Uterus (tissue), 2 donors: ENCODE measurements at regions not wholly inside any gene's neighbourhood (a gene's known extent, or its start where the extent isn't known, plus 50 kb on each side); places are given as distances from the start of the nearest gene placed in this dataset.

Source experiments
- CTCF ChIP-seq, 4 experiments: fragments of 200-600 bp in 2 of 4; fragments of 450-650 bp in 2 of 4; sonication (generic) in 2 of 4; IDR thresholded peaks; one replicate each; pipeline ENCODE4 v1.5.1; 2016 to 2019; ENCODE audit warnings: antibody characterized with exemption in 4 of 4, mild to moderate bottlenecking in 2 of 4, moderate library complexity in 1 of 4
- POLR2A ChIP-seq, 2 donors: fragments of 450-650 bp; IDR thresholded peaks; one replicate each; pipeline ENCODE4 v1.6.1; 2016; ENCODE audit warnings: antibody characterized with exemption in 2 of 2, mild to moderate bottlenecking in 1 of 2, moderate library complexity in 1 of 2

DNA sequence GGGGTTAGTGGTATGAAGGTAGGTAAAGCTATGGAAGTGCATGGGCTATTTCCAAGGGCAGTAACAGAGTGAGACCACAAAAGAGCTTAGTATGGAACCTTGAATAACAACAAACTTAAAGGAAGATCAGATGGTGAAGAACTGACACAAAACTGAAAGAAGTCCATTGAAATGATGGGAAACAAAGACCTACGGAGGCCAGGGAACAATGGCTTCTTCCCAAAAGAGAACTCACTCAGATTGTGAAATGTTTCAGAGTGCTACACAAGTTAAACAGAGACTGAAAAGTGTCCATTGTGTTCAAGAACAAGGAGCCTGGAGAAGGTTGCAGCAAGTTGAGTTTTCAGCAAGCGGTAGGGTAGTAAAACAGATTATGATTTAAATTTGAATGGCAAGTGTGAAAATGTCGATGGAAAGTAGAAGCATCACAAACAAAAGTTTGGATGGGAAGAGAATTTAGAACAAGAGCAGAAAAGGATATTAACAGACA is 700.0 kb upstream of the NXPH2 start:
- no peak for TF ChIP-seq POLR2A (IDR thresholded peaks at IDR 0.05)
- no peak for TF ChIP-seq CTCF (IDR thresholded peaks at IDR 0.05)
